Islet of Langerhans (tissue), 1 donor: ENCODE measurements at regions not wholly inside any gene's neighbourhood (a gene's known extent, or its start where the extent isn't known, plus 50 kb on each side); places are given as distances from the start of the nearest gene placed in this dataset.
"Not testable (repeated sequence)": the region's sequence is repeated elsewhere in the genome, so short reads cannot be mapped to it uniquely, and the experiment has no call there.

Experiments used
- FAIRE-seq: peaks from one replicate; lab custom pipeline; 2011; peaks lifted over from hg19 to GRCh38; lab: Jason Lieb, UNC

DNA sequence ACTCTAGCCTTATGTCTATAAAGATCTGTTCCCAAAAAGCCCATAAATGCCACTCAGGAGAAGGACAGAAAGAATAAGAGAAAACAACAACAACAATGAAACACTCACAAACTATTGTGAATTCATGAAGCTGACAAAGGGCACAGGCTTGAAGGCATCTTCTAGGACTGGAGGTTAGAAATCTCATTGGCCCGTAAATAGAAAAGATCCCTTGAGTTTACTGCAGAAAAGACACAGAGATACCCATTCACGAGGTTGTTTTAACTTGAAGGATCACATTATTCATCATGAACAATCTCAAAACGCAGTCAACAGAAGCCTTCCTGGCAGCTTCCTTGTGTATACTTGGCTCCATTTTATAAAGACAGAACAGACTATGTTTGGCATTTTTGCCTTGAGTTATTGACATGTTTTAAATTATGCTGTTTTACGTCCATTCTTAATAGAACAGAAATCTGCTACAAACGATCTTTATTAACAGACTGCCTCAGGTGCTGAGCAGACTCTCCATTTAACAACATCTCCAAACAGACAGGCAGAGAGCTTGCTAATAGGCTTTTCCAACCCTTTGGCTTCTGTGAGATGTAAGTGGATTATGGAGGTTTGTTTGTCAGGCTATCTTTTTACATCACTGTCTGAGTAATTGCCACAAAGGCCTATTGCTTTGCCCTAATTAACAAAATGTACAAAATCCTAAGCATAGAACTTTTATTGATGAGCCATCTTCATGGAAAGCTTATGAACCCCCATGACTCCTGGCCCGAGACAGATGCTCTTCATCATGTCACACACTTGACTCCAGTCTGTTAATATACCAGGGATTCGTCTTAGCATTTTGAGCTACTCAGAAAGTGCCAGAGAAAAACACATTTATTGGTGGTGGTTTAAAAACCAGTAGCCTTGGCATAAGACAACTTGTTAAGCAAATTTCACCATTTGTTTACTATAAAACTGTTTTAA is 735.3 kb upstream of the ZNF608 start:
- peak; percentile 62 for FAIRE-seq

DNA sequence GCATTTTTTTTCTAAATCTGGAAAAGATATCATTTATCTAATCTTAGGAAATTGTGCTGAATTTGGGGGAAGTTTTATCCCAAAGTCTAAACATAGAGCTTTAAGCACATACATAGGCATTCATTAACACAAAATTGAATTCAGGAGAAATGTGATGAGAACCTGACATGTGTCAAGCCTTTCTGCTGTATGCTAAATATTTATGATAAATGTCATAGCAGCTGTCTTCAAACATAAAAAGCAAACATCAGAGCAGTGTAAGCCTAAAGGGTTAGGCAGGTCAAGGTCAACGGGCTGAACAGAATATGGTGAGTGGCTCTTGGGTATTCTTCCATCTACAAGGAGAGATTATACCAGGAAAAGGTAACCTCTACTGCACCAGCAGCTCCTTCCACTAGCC is 737.2 kb upstream of the ZNF608 start:
- FAIRE-seq = no peak

DNA sequence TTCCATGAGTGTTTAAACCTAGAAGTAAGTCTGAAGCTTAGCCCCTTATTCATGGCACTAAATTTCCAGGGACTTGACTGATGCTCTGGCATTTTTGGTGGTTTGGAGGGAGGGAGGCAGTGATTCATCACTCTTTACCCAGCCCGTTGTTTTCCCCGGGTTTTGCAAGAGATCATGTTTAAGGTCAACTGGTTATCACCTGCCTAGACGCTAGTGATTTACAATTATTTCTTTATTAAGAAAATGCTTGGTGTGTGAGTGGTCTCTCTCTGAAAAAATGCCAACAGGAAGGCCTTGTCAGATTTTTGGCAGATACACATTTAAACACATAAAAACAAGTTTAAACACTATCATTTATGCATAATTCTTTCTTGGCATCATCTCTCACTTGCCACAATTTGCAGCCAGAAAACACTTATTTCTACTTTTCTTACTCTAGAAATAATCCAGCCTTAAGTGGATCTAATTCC is 737.9 kb upstream of the ZNF608 start:
- FAIRE-seq = peak; percentile 91

DNA sequence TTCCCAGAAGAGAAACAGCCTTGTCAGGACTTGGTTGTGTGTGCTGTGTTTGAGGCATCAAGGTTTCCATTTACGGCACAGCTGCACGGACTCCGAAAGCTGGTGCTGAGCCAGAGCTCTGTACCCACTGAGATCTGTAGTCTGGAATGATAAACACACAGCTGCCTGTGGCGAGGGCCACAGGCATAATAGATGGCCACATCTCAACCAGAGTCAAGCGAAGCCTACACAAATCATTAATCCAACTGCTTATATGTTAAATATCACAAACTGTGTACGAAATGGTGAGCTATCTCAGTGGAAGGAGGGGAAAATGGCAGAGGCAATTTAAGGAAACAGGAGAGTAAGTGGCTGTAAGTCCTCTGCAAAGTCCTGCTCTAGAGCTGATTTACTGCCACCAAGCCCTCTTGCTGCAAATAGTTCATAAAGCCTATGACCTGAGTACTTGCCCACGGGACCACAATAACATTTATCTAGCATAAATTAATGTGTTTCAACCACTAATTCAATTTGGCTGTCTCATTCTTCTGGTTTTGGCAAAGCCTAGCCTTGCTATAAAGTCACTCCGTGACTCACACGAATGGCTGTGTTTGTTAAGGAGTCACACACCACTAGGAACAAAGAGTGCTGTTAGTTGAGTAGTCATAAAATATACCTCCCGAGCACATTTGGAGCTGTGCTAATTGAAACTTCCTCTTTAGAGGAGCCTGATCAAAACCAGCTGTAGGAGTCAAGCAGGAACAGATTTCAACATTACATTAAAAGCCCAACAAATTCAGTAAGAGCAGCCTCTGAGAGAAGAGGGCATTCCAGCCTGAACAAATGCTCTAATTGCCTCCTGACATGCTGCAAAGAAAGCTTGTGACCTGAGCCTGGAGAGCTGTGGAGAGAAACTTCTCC is 738.6 kb upstream of the ZNF608 start:
- FAIRE-seq = peak; percentile 99

DNA sequence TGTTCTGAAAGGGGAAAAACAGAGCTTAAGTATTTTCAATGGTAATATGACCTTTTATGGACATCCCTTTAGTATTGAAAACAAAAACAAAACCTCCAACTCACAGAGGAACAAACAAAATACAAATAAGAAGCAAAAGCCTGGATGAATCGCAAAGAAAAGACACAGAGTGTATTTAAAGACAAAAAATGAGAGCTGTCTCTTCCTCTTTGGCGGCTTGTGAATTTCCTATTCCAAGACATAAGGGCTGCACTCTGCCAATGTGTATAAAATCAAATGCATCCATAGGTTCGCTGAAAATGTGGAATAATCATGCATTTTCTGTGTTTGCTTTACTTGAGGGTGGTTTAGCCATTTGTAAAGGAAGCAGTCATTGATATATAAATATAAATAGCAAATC is 739.3 kb upstream of the ZNF608 start:
- FAIRE-seq = peak; percentile 65

DNA sequence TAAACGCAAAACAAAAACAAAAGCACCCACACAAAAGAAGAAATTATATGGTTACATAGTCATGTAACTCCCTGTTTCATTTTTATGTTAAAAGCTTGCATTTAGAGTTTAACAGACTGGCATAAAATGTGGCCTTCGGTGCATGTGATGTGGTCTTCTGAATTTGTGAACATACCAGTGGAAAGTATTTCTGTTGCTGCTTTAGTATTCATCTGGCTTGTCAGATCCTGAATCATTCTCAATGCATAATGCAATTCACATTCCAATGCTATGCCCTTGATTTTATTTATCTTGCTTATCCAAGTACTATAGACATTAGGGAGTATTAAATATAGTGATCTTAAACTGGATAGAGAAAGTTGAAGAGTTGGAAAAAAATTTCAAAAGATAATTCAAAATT is 740.2 kb upstream of the ZNF608 start:
- no peak for FAIRE-seq

DNA sequence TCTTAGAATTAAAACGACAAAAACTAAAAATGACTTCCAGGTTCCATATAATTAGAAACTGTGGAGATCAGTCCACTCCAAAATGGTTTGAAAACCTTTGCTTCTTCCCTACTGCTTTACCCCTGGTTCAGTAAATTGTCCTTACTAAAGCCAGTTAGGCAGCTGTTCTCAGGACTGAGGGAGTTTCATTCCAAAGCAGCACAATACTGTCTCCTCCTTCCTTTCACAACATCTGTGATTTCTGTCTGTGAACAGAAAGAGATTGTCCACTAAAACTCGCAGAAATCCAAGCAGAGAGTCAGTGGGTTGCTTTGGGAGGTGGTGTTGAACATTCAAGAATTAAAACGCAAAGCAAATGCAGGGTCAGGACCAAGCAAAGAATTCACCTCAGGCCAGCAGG is 740.8 kb upstream of the ZNF608 start:
- no peak for FAIRE-seq

DNA sequence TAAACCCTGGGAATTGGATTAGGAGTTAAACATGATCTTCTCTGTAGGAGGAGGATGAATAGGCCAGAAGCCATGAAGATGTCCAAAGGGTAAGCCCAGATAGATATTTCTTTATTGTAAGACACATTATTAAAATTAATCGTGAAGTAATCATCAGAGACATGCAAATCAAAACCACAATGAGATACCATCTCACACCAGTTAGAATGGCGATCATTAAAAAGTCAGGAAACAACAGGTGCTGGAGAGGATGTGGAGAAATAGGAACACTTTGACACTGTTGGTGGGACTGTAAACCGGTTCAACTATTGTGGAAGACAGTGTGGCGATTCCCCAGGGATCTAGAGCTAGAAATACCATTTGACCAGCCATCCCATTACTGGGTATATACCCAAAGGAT is 741.2 kb upstream of the ZNF608 start:
- not testable (repeated sequence) for FAIRE-seq

DNA sequence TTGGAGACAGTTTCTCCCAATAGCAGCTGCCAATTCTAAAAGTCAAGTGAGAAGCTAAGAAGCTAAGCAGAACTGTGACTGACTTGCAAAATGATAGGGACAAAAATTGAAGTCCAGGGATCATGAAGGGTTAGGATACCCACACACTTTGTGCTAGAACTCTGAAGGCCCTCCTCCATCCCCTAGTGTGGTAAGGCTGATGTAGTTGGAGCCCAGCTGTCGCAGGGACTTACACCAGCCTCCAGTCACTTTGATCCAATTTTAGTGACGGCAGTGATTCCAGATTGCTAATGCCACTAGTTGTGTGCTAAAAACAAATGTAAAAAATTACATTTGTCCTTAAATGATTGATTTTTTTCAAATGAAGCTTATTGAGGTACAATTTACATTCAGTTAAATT is 742.7 kb upstream of the ZNF608 start:
- FAIRE-seq = no peak

DNA sequence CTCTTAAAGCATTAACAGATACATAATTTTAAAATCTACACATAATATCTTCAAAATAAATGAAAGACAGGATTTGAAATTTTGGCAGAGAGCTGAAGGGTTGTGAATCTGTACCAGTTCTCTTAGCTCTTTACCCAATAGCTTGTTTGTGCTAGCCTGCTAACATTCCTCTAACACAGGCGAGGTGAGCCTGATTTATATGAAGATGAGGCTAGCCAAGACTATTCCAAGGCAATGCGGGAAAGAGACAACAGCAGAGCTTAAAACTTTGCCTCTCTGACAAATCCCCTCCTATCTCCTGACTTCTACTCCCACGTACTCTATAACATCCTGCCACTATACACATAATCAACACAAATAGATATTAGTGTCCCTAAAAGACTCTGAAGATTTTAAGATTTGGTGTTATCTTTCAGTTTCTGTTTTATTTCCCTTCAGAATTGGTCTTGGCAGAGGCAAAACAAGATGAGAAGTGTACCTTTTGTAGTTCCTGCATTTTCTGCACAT is 745.6 kb upstream of the ZNF608 start:
- no peak for FAIRE-seq

DNA sequence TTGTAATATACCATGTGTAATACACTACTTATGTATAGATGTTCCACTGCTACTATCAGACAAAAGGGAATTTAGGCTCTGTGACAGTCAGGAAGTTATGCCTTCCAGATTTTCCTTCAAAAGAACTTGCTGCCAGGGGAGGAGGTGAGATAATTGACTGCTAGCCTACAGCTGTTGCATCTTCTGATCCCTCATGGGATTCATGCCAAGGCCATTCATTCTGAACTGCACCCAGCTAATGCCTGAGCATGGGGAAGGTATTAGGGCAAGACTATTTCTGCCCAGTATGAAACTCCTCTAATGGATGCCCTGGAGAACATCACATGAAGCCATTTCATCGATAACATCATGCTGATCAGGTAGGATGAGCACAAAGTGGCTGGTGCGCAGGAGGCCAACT is 746.5 kb upstream of the ZNF608 start:
- no peak for FAIRE-seq

DNA sequence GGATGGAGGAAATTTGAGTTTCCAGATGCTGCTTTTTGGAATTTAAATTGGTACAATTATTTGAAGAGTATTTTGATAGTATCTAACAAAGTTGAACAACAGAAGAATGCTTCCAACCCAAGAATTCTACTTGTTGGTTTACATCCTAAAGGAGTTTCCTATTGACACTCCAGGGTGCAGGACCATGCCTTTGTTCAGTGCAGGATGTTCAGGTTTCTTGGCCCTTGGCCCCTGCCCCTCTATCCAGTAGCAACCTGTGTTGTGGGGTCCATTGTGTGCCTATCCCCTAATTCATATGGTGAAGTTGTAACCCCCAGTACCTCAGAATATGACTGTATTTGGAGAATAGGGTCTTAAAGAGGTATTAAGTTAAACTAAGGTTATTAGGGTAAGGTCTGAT is 750.0 kb upstream of the ZNF608 start:
- FAIRE-seq = no peak

DNA sequence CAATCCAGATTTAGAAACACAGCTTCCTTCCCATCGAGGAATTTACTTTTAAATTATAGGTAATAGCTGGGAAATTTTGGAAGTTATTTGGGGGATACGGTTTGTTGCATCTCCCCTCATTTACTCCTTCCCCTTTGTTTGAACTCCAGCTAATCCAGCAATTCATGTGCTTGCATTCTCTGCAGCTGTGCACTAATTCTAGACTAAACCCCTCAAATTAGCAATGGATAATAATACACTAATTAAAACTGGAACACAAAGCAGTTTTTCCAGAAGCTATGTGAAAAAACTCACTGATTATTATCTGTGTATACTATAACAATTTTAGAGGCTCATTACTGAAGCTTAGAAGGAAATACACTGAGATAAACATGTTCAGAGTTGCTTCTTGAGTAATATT is 751.2 kb upstream of the ZNF608 start:
- no peak for FAIRE-seq

DNA sequence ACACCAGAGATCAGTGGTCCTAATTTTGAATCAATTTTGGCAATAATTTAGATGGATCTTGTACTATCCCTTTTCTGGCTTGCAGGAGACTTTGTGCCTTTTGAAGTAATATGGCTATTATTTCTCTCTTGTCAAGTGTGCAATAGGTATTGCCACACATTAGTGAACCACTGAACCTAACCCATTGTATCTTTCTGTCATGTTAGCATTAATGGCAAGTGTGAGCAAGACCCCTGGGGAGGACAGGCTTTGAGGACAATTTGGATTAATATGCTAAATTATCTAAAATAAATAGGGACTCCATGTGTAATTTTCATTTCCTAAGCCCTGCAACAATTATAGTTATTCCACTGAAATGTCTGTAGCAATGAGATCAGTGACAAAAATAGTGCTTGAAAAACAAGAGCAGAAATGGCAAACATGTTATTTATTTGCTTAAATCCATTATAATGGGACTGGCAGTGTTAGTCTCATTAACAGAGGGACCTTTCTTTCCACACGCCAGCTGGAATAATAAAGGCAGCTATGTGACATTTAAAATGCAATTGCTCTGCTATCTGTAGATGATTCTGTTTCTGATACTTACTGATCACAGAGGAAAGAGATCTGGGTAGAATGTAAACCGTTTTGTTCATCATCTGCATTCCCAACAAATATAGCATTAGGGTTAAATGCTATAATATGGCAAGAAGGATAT is 753.3 kb upstream of the ZNF608 start:
- no peak for FAIRE-seq

DNA sequence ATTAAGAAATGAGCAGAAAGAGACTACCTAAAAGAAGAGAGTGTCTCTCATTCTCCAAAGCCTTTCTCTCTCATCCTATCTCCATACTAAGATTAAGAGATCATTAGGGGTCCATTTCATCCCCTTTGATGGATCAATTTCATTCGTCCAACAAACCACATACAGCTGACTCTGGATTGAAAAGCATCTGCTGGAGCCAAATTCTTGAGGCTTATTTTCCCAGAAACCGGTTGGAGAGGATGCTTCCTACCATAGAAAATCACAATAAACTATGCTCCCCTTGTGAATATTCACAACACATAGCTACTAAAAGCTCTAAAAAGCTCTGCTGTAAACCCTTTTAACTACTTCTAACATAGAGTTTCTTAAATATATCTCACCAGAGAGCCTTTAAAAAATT is 755.0 kb upstream of the ZNF608 start:
- FAIRE-seq = no peak

DNA sequence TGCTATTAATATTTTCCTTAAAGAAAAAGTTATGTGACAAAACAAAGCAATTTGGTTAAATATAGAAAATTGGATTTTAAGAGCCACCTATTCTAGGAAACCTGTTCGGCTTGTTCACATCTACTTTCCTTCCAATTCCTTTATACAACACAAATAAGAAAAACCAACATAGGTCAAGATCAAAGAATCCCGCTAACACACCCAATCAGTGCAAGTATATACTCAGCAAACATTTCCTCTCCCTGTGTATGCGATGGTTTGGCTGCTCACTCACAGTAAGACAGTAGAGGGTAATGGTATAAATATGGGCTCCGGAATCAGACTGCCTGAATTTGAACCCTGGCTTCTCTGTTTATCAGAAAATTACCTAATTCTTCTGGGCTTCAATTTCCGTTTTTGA is 757.5 kb upstream of the ZNF608 start:
- no peak for FAIRE-seq

DNA sequence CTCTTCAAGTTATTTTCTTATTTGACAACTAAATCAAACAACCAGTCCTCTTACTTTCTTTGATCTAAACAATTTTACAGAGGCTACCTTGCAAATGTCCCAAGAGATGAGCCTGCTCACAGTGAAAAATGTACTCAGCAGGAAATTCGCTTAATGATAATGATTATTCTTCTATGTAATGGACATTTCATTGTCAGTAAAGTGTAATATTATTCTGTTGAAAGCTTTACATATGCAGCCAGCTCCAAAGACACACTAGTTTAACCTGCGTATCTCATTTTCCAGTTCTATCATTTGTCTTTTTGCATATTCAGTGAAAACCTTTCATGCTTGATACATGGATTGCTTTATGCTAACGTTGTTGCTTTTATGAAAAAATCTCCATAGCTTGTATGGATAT is 758.7 kb upstream of the ZNF608 start:
- FAIRE-seq = no peak

DNA sequence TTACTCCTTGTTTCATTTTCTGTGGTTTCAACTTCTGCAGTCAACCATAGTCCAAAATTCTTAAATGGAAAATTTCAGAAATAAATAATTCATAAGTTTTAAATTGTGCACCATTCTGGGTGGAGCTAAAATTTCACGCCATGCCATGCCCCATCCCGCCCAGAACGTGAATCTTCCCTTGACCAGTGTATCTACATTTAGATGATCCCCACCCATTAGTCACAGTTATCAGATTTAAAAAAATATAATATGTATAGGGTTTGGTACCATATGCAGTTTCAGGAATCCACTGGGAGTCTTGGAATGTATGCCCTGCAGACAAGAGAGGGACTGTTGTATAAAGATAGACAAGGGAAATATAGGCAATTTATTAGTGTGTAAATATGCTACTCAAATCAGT is 759.7 kb upstream of the ZNF608 start:
- FAIRE-seq = no peak

DNA sequence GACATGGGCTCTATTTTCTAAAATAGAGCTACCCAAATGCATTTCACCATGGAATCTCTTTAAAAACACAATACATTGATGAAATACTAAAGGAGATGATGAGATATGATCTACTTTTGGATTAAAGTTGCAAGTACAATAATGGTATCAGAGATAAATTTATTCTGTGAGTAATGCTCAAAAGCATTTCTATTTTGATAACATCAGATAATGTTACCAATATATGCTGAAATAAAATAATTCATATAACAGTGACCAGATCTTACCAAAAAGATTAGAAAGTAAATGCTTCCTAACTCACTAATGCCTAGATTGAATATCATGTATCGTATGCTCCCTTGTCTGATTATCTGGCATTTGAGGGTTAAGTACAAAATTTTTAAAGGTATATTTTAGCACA is 761.8 kb upstream of the ZNF608 start:
- peak; percentile 38 for FAIRE-seq

DNA sequence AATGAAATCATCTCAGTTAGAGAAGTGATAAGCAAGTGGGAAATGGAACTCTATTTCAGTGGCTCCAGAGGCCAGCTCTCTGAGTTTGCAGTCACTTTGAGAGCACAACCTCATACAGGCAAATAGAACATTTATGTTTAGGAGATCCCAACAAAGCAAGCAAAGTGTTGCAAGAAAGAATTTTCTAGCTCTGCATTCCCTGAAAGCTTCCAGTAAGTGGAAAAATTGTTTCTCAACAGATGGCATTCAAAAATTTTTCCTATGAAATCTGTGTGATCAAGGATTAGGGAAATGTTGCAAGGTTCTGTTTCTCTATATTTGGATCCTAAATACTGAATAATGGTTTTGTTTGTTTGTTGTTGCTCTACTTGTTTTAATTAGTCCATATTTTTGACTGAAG is 764.2 kb upstream of the ZNF608 start:
- no peak for FAIRE-seq

DNA sequence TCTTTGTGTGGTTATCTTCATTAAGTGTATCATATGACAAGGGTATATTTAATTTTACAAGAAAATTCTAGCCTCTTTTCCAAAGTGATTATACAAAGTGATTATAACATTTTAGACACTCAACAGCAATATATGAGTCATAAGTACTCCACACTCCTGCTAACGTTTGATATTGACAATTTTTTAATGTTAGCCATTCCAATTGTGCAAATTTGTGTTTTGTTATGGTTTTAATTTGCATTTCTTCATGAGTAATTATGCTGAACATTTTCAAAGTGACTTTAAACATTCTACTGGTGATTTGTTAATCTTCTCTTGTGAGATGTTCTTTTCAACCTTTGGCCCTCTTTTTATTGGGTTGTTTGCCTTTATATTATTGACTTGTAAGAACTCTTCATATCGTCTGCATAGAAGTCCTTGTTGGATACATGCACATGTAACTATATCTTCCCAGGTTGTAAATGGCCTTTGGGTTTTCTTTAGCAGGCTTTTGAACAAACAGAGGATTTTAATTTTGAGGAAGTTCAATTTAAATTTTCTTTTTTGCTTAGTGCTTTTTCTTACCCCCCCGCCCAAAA is 771.6 kb upstream of the ZNF608 start:
- FAIRE-seq = no peak

DNA sequence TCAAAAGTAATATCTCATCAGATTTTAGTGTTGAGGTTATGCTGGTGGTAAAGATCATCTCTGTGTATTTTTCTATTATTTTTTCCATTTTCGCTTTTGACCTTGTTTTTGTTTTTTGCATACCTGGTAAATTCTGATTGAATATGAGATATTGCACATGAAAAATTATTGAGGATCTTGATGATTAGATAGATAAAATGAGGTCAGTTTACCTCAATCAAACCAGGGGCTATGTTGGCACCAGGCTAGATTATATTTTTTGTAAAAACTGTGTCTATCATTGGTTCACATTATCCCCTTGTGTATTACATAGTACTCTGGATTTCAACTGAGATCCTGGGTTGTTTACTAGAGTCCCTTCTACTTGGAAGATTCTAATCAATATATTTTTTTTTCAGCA is 774.9 kb upstream of the ZNF608 start:
- FAIRE-seq = no peak
